HUDEP-2 (cell line): ENCODE measurements at regions not wholly inside any gene's neighbourhood (a gene's known extent, or its start where the extent isn't known, plus 50 kb on each side); places are given as distances from the start of the nearest gene placed in this dataset.

Experiments
- DNase-seq, 76 experiments: peaks; one replicate each; lab custom pipeline; 2025; ENCODE audit not compliant: unreplicated experiment in 76 of 76; lab: John Stamatoyannopoulos, UW

GRCh38 chr4:14018191-14018853 lies 390.8 kb upstream of the BOD1L1 start:
- DNase-seq: no peak

- DNase-seq: no peak
These were observed 394.9 kb upstream of the BOD1L1 start for GRCh38 chr4:14022456-14022855.

- no peak for DNase-seq
These were observed 395.5 kb upstream of the BOD1L1 start for GRCh38 chr4:14023036-14023435.

- DNase-seq: no peak
These were observed 396.4 kb upstream of the BOD1L1 start for GRCh38 chr4:14023896-14024295.

GRCh38 chr4:14025111-14025510 lies 397.6 kb upstream of the BOD1L1 start:
- no peak for DNase-seq

GRCh38 chr4:14025891-14026290 lies 398.4 kb upstream of the BOD1L1 start:
- DNase-seq: no peak

GRCh38 chr4:14028862-14029261 lies 401.3 kb upstream of the BOD1L1 start:
- DNase-seq: no peak

GRCh38 chr4:14035076-14035475 lies 407.6 kb upstream of the BOD1L1 start:
- no peak for DNase-seq

GRCh38 chr4:14043203-14043602 lies 415.7 kb upstream of the BOD1L1 start:
- no peak for DNase-seq

GRCh38 chr4:14046642-14047041 lies 419.1 kb upstream of the BOD1L1 start:
- DNase-seq: no peak

GRCh38 chr4:14047840-14048239 lies 420.3 kb upstream of the BOD1L1 start:
- DNase-seq: no peak

GRCh38 chr4:14049946-14050345 lies 422.4 kb upstream of the BOD1L1 start:
- no peak for DNase-seq

GRCh38 chr4:14053291-14053690 lies 425.8 kb upstream of the BOD1L1 start:
- no peak for DNase-seq

- DNase-seq: no peak
These were observed 426.9 kb upstream of the BOD1L1 start for GRCh38 chr4:14054391-14054790.

- DNase-seq: no peak
These were observed 431.5 kb upstream of the BOD1L1 start for GRCh38 chr4:14059006-14059405.

- no peak for DNase-seq
These were observed 437.5 kb upstream of the BOD1L1 start for GRCh38 chr4:14064984-14065383.

GRCh38 chr4:14065406-14065805 lies 437.9 kb upstream of the BOD1L1 start:
- DNase-seq: no peak

- DNase-seq: no peak
These were observed 439.5 kb upstream of the BOD1L1 start for GRCh38 chr4:14066979-14067378.

GRCh38 chr4:14069886-14070285 lies 442.4 kb upstream of the BOD1L1 start:
- no peak for DNase-seq

GRCh38 chr4:14070289-14070880 lies 442.9 kb upstream of the BOD1L1 start:
- no peak for DNase-seq

- DNase-seq: no peak
These were observed 445.0 kb upstream of the BOD1L1 start for GRCh38 chr4:14072506-14072905.

GRCh38 chr4:14076776-14077175 lies 449.3 kb upstream of the BOD1L1 start:
- DNase-seq: no peak

GRCh38 chr4:14078326-14078725 lies 450.8 kb upstream of the BOD1L1 start:
- no peak for DNase-seq
